ENCODE measurements at regions not wholly inside any gene's neighbourhood (a gene's known extent, or its start where the extent isn't known, plus 50 kb on each side); places are given as distances from the start of the nearest gene placed in this dataset.

DNA sequence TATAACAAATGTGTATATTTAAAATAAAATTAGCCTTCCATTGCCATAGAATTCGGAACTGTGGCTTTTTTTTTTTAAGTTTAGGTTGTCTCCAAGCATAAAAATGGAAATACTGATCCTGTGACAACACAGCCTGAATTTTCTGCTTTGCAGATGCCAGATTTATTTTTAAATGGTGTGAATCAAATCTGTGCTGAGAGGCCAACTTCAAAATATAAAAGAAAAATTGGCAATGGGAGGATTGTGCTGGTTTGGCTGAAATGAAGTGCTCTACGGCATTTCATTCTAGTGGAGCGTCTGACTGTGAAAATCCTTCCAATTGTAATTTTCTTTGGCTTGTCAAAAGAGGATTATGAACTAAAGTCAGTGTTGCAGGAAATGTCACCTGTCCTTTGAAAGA lies 580.3 kb upstream of the ZFP42 start:
- no peak overlapping the region for H3K9ac ChIP-seq (ENCODE audit: insufficient read length, low read depth)
- H3K4me1 ChIP-seq (ENCODE audit: insufficient read depth, insufficient read length) = no peaks in the 10 kb centered on the region
- no peak overlapping the region for H3K4me3 ChIP-seq (ENCODE audit: insufficient read length, low read depth)
- no peaks in the 10 kb centered on the region for H3K27me3 ChIP-seq (ENCODE audit: insufficient read depth, insufficient read length)
- H3K9me3 ChIP-seq (ENCODE audit: insufficient read depth, low read length) = no peaks in the 10 kb centered on the region; the same call in 1 of the 2 replicates
- TF ChIP-seq SUZ12 (IDR thresholded peaks at IDR 0.05; ENCODE audit: extremely low read depth, insufficient read depth, insufficient read length) (no peak), YY1 (IDR thresholded peaks at IDR 0.05; ENCODE audit: insufficient read depth, insufficient read length) (no peak), ZNF274 (IDR thresholded peaks at IDR 0.05; ENCODE audit: low read depth, low read length) (no peak)
- DNase-seq (ENCODE audit: low read depth, low spot score) = no peak
- H3K36me3 ChIP-seq (ENCODE audit: insufficient read depth, insufficient read length, low read length) = no peaks in the 10 kb centered on the region

DNA sequence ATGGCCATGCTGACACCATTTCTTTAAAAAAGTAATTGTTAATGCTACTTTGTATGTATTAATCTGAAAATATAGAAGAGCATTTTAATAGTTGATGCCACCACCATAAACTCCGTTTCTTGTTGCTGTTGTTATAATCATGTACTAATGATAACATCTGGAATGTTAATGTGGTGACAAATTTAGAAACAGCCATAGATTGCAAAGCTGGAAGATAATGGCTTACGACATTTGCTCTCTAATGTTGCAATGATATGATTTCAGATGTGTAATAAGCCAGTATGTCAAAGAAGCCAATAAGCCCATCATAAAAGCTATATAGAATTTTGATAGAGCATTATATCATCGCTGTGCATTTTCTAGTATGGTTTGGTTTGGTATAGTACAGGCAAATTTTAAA lies 579.4 kb upstream of the ZFP42 start:
- Histone ChIP-seq H3K4me1 (ENCODE audit: insufficient read depth, insufficient read length) (no peaks in the 10 kb centered on the region), H3K27me3 (ENCODE audit: insufficient read depth, insufficient read length) (no peaks in the 10 kb centered on the region), H3K4me3 (ENCODE audit: insufficient read length, low read depth) (no peak overlapping the region), H3K9ac (ENCODE audit: insufficient read length, low read depth) (no peak overlapping the region), H3K36me3 (ENCODE audit: insufficient read depth, insufficient read length, low read length) (no peaks in the 10 kb centered on the region), H3K9me3 (ENCODE audit: insufficient read depth, low read length) (no peaks in the 10 kb centered on the region; the same call in 1 of the 2 replicates)
- TF ChIP-seq SUZ12 (IDR thresholded peaks at IDR 0.05; ENCODE audit: extremely low read depth, insufficient read depth, insufficient read length) (no peak), ZNF274 (IDR thresholded peaks at IDR 0.05; ENCODE audit: low read depth, low read length) (no peak), YY1 (IDR thresholded peaks at IDR 0.05; ENCODE audit: insufficient read depth, insufficient read length) (no peak)
- no peak for DNase-seq (ENCODE audit: low read depth, low spot score)

DNA sequence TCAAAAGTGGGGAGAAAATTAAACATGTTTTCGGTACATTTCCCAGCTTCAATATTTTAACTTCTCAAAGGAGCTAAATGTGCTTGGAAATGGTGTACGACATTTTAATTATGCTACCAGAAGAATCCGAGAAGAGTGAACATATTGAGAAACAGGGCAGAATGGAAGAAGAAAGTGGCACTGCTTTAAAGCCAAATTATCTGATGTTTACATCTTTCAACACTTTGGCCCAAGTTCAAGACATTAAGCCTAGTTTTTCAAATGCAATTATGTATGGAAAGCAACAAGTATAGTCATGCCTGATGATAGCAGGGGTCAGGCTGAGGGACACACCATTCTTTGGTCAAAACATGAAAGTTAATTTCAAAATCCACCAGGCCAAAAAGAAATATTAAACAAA lies 577.9 kb upstream of the ZFP42 start:
- H3K4me3 ChIP-seq (ENCODE audit: insufficient read length, low read depth) = no peak overlapping the region
- no peaks in the 10 kb centered on the region for H3K4me1 ChIP-seq (ENCODE audit: insufficient read depth, insufficient read length)
- TF ChIP-seq YY1 (IDR thresholded peaks at IDR 0.05; ENCODE audit: insufficient read depth, insufficient read length) (no peak), ZNF274 (IDR thresholded peaks at IDR 0.05; ENCODE audit: low read depth, low read length) (no peak), SUZ12 (IDR thresholded peaks at IDR 0.05; ENCODE audit: extremely low read depth, insufficient read depth, insufficient read length) (no peak)
- no peak for DNase-seq (ENCODE audit: low read depth, low spot score)
- no peaks in the 10 kb centered on the region for H3K36me3 ChIP-seq (ENCODE audit: insufficient read depth, insufficient read length, low read length)
- H3K27me3 ChIP-seq (ENCODE audit: insufficient read depth, insufficient read length) = no peaks in the 10 kb centered on the region
- no peaks in the 10 kb centered on the region; the same call in 1 of the 2 replicates for H3K9me3 ChIP-seq (ENCODE audit: insufficient read depth, low read length)
- no peak overlapping the region for H3K9ac ChIP-seq (ENCODE audit: insufficient read length, low read depth)

DNA sequence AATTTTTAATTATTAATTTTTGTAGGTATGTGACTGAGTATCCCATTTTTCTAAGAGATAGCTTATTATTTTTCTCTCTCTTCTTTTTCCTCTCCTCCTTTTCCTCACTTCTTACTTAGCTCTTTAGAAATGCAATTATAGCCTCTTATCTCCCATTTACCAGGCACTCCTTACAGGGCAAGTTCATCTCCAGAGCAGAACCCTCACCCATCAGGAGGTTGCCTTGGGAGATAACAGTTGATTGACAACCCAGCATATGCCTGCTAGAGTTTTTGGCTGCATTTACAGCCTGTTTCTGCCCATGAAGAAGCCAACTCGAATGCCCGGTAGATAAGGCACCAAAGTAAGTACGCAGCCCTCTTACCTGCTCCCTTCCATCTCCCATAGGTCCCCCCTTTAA lies 572.9 kb upstream of the ZFP42 start:
- Histone ChIP-seq H3K4me3 (ENCODE audit: insufficient read length, low read depth) (no peak overlapping the region), H3K4me1 (ENCODE audit: insufficient read depth, insufficient read length) (no peaks in the 10 kb centered on the region), H3K27me3 (ENCODE audit: insufficient read depth, insufficient read length) (no peaks in the 10 kb centered on the region), H3K9me3 (ENCODE audit: insufficient read depth, low read length) (no peaks in the 10 kb centered on the region), H3K36me3 (ENCODE audit: insufficient read depth, insufficient read length, low read length) (no peaks in the 10 kb centered on the region), H3K9ac (ENCODE audit: insufficient read length, low read depth) (no peak overlapping the region)
- no peak for TF ChIP-seq ZNF274 (IDR thresholded peaks at IDR 0.05; ENCODE audit: low read depth, low read length)
- TF ChIP-seq SUZ12 (IDR thresholded peaks at IDR 0.05; ENCODE audit: extremely low read depth, insufficient read depth, insufficient read length) = no peak
- no peak for TF ChIP-seq YY1 (IDR thresholded peaks at IDR 0.05; ENCODE audit: insufficient read depth, insufficient read length)
- DNase-seq (ENCODE audit: low read depth, low spot score) = no peak

DNA sequence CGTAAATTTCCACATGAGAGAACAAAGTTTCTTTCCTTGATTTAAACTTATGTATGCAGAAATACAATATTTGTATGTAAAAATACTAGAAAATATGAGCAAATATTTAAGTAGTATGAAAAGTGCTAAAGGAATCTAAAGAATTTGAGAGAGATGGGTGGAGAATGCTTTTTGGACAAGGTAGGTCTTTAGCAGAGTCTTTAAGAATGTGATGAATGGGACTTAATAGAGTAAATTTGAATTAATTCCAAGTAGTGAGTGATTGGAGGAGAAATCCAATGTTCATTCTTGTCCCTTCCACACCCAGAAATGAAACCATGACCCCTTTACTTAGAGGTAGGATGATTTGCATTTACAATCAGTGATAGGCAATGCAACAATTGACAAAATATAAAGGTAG lies 570.9 kb upstream of the ZFP42 start:
- H3K4me1 ChIP-seq (ENCODE audit: insufficient read depth, insufficient read length) = no peaks in the 10 kb centered on the region
- TF ChIP-seq ZNF274 (IDR thresholded peaks at IDR 0.05; ENCODE audit: low read depth, low read length) (no peak), SUZ12 (IDR thresholded peaks at IDR 0.05; ENCODE audit: extremely low read depth, insufficient read depth, insufficient read length) (no peak), YY1 (IDR thresholded peaks at IDR 0.05; ENCODE audit: insufficient read depth, insufficient read length) (no peak)
- H3K27me3 ChIP-seq (ENCODE audit: insufficient read depth, insufficient read length) = no peaks in the 10 kb centered on the region
- no peaks in the 10 kb centered on the region for H3K9me3 ChIP-seq (ENCODE audit: insufficient read depth, low read length)
- H3K36me3 ChIP-seq (ENCODE audit: insufficient read depth, insufficient read length, low read length) = no peaks in the 10 kb centered on the region
- no peak for DNase-seq (ENCODE audit: low read depth, low spot score)
- no peak overlapping the region for H3K4me3 ChIP-seq (ENCODE audit: insufficient read length, low read depth)
- H3K9ac ChIP-seq (ENCODE audit: insufficient read length, low read depth) = no peak overlapping the region

DNA sequence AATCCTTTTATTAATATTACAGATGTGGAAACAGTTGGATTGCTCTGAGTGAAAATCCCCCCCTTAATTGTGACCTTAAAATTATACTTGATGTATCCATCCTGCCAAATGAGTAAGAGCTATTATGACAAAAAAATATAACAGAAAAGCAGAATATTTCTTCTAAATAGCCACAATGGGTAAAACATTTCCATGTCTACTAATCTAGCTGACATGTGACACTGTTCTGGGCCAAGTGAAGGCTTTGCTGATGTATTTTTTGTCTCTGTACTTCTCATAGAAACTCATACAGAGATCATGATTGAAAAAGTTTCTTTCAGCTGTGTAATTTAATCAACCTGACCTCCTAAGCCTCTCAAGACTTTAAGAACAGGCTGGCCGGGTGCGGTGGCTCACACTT lies 569.1 kb upstream of the ZFP42 start:
- TF ChIP-seq ZNF274 (IDR thresholded peaks at IDR 0.05; ENCODE audit: low read depth, low read length) = no peak
- no peak for TF ChIP-seq SUZ12 (IDR thresholded peaks at IDR 0.05; ENCODE audit: extremely low read depth, insufficient read depth, insufficient read length)
- no peak for TF ChIP-seq YY1 (IDR thresholded peaks at IDR 0.05; ENCODE audit: insufficient read depth, insufficient read length)

DNA sequence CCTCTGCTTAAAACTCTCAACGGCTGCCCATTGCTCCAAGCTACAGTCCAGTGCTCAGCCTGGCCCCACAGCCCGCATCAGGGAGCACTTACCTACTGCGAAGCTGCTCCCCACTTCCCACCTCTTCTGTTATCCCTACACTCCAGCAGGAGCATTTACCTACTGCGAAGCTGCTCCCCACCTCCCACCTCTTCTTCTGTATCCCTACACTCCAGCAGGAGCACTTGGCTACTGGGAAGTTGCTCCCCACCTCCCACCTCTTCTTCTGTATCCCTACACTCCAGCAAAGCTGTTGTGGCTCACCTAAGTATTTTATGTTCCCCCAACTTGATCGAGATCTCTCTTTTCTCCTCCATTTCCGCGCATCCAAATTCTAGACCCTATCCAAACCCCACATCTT lies 563.3 kb upstream of the ZFP42 start:
- H3K9me3 ChIP-seq (ENCODE audit: insufficient read depth, low read length) = 0 out of 2 replicates have a peak, but pooled peaks cover under 1% of the 10 kb centered on the region
- H3K36me3 ChIP-seq (ENCODE audit: insufficient read depth, insufficient read length, low read length) = no peaks in the 10 kb centered on the region
- no peaks in the 10 kb centered on the region for H3K27me3 ChIP-seq (ENCODE audit: insufficient read depth, insufficient read length)
- no peak for DNase-seq (ENCODE audit: low read depth, low spot score)
- no peak overlapping the region for H3K4me3 ChIP-seq (ENCODE audit: insufficient read length, low read depth)
- TF ChIP-seq YY1 (IDR thresholded peaks at IDR 0.05; ENCODE audit: insufficient read depth, insufficient read length) (no peak), ZNF274 (IDR thresholded peaks at IDR 0.05; ENCODE audit: low read depth, low read length) (no peak), SUZ12 (IDR thresholded peaks at IDR 0.05; ENCODE audit: extremely low read depth, insufficient read depth, insufficient read length) (no peak)
- no peaks in the 10 kb centered on the region for H3K4me1 ChIP-seq (ENCODE audit: insufficient read depth, insufficient read length)
- no peak overlapping the region for H3K9ac ChIP-seq (ENCODE audit: insufficient read length, low read depth)

More for the DNA sequence above, 569.1 kb upstream of the ZFP42 start:
- DNase-seq (ENCODE audit: low read depth, low spot score) = no peak
- Histone ChIP-seq H3K9me3 (ENCODE audit: insufficient read depth, low read length) (no peaks in the 10 kb centered on the region), H3K4me3 (ENCODE audit: insufficient read length, low read depth) (no peak overlapping the region), H3K4me1 (ENCODE audit: insufficient read depth, insufficient read length) (no peaks in the 10 kb centered on the region), H3K9ac (ENCODE audit: insufficient read length, low read depth) (no peak overlapping the region), H3K36me3 (ENCODE audit: insufficient read depth, insufficient read length, low read length) (no peaks in the 10 kb centered on the region), H3K27me3 (ENCODE audit: insufficient read depth, insufficient read length) (no peaks in the 10 kb centered on the region)

Measured in NT2/D1 (cell line).